B cell (primary cell): ENCODE measurements at regions not wholly inside any gene's neighbourhood (a gene's known extent, or its start where the extent isn't known, plus 50 kb on each side); places are given as distances from the start of the nearest gene placed in this dataset.

Source experiments
- ATAC-seq: fragments of 200-7000 bp; cut with Tn5 transposase; one replicate; pipeline ENCODE4 v1.10.0; 2021; ENCODE audit warnings: low read depth, mild to moderate bottlenecking, moderate number of reproducible peaks, moderate library complexity
- CTCF ChIA-PET: fragments of 350-600 bp; sonication (Branson Sonifier 250); formaldehyde crosslinking; loops from one replicate; lab custom pipeline; 2021; ENCODE audit warnings: antibody characterized with exemption, inconsistent platforms; lab: Charles Lee
- POLR2A ChIA-PET: fragments of 350-600 bp; sonication (Branson Sonifier 250); formaldehyde crosslinking; loops from one replicate; lab custom pipeline; 2021; ENCODE audit warnings: antibody characterized with exemption; lab: Charles Lee
- DNase-seq: peaks from one replicate; pipeline ENCODE4 v3.0.0; 2013
- H2AFZ ChIP-seq: 2 replicates; pipeline ENCODE4 v1.6.1; 2012; ENCODE audit warnings: mild to moderate bottlenecking, low read depth, low read length; ENCODE audit not compliant: insufficient read depth, poor library complexity, severe bottlenecking
- H3K27ac ChIP-seq, 2 donors: 1 replicate in 1 of 2; 2 replicates in 1 of 2; pipeline ENCODE4 v1.5.1; 2012 to 2013; ENCODE audit warnings: low read length in 2 of 2, mild to moderate bottlenecking in 2 of 2, moderate library complexity in 1 of 2
- H3K27me3 ChIP-seq, 4 experiments: fragments of 200-600 bp in 1 of 4; sonication (generic) in 1 of 4; replicated peaks in 1 of 4; 1 replicate in 2 of 4; 2 replicates in 2 of 4; pipeline versions ENCODE4 v1.6.1 to v1.7.0; 2013 to 2016; ENCODE audit warnings: low read length in 3 of 4, mild to moderate bottlenecking in 2 of 4, mixed read lengths in 1 of 4, moderate library complexity in 1 of 4; ENCODE audit not compliant: insufficient read depth in 4 of 4, control insufficient read depth in 3 of 4; ENCODE audit errors: control extremely low read depth in 1 of 4
- H3K36me3 ChIP-seq, 2 experiments: replicated peaks in 1 of 2; 1 replicate in 1 of 2; 2 replicates in 1 of 2; pipeline versions ENCODE4 v1.6.1 to v1.7.1; 2013; ENCODE audit warnings: low read length in 1 of 2; ENCODE audit not compliant: insufficient read depth in 2 of 2, control insufficient read depth in 1 of 2; ENCODE audit errors: control extremely low read depth in 1 of 2, extremely low read depth in 1 of 2
- H3K4me1 ChIP-seq, 2 donors: fragments of 200-600 bp in 1 of 2; sonication (generic) in 1 of 2; 1 replicate in 1 of 2; 2 replicates in 1 of 2; pipeline versions ENCODE4 v1.5.1 to v1.6.1; 2013 to 2017; ENCODE audit warnings: low read length in 2 of 2; ENCODE audit not compliant: control insufficient read depth in 2 of 2, insufficient read depth in 2 of 2
- H3K4me2 ChIP-seq: replicated peaks from 2 replicates; pipeline ENCODE3; 2012; ENCODE audit warnings: mild to moderate bottlenecking, low read depth, low read length; ENCODE audit not compliant: poor library complexity, severe bottlenecking
- H3K4me3 ChIP-seq, 5 experiments: fragments of 200-600 bp in 1 of 5; sonication (generic) in 1 of 5; 1 replicate in 3 of 5; 2 replicates in 2 of 5; pipeline versions ENCODE4 v1.5.1 to v1.7.0; 2011 to 2016; ENCODE audit warnings: low read length in 4 of 5, mild to moderate bottlenecking in 4 of 5, low read depth in 2 of 5, control low read depth in 1 of 5, moderate library complexity in 1 of 5; ENCODE audit not compliant: insufficient read depth in 1 of 5; ENCODE audit errors: control extremely low read depth in 1 of 5, extremely low read depth in 1 of 5
- H3K79me2 ChIP-seq: fragments of 200-600 bp; sonication (generic); one replicate; pipeline ENCODE4 v1.6.0; 2016; ENCODE audit warnings: low read length; ENCODE audit not compliant: control insufficient read depth, insufficient read depth
- H3K9ac ChIP-seq: fragments of 200-600 bp; sonication (generic); 2 replicates; pipeline ENCODE4 v1.6.1; 2017; ENCODE audit warnings: mild to moderate bottlenecking, low read length, moderate library complexity
- H3K9me3 ChIP-seq, 3 donors: one replicate each; pipeline versions ENCODE4 v1.6.1 to v1.7.1; 2013; ENCODE audit warnings: low read length in 2 of 3; ENCODE audit not compliant: control insufficient read depth in 2 of 3, insufficient read depth in 1 of 3; ENCODE audit errors: control extremely low read depth in 1 of 3
- H4K20me1 ChIP-seq: 2 replicates; pipeline ENCODE4 v1.6.0; 2012; ENCODE audit warnings: mild to moderate bottlenecking, low read length; ENCODE audit not compliant: insufficient read depth, control insufficient read depth, poor library complexity, severe bottlenecking
- H3K27ac Mint-ChIP-seq: one replicate; pipeline ENCODE4 v1.8.0; 2021; ENCODE audit warnings: mixed read lengths
- H3K27me3 Mint-ChIP-seq: one replicate; pipeline ENCODE4 v1.8.0; 2021; ENCODE audit warnings: mixed read lengths
- H3K4me1 Mint-ChIP-seq: one replicate; pipeline ENCODE4 v1.8.0; 2021; ENCODE audit warnings: mixed read lengths
- H3K4me3 Mint-ChIP-seq: one replicate; pipeline ENCODE4 v1.8.0; 2021; ENCODE audit warnings: mixed read lengths
- H3K9me3 Mint-ChIP-seq: one replicate; pipeline ENCODE4 v1.8.0; 2022; ENCODE audit warnings: mixed read lengths; ENCODE audit not compliant: insufficient read depth
- EZH2 ChIP-seq: IDR thresholded peaks from 2 replicates; pipeline ENCODE4 v1.6.1; 2012; ENCODE audit warnings: borderline replicate concordance, low read depth, mild to moderate bottlenecking, moderate library complexity, low read length; ENCODE audit not compliant: insufficient read depth, poor library complexity, severe bottlenecking
- WGBS: methylation state at CpG from one replicate; pipeline ENCODE4 v1.1.5; 2013; ENCODE audit warnings: missing lambda C conversion rate; ENCODE audit not compliant: insufficient coverage; 5-methylcytosine and 5-hydroxymethylcytosine counted together
- intact Hi-C: fragments of 100-400 bp; cut with micrococcal nuclease; formaldehyde crosslinking; loops from one replicate; pipeline ENCODE4 v1.10.0; 2022
- TF ChIP-seq, protein P1 (sequence below): fragments of 200-600 bp; IDR thresholded peaks from one replicate; pipeline ENCODE4 v1.8.0; 2022; ENCODE audit warnings: antibody characterized with exemption, mild to moderate bottlenecking

GRCh38 chr7:109402107-109402506, 832.4 kb downstream of the DNAJB9 start:
- H3K27ac Mint-ChIP-seq: no peak overlapping the region
- no peaks in the 10 kb centered on the region for H3K36me3 ChIP-seq
- H3K9me3 Mint-ChIP-seq: peaks cover 2% of the 10 kb centered on the region
- H2AFZ ChIP-seq: no peak overlapping the region
- H3K27me3 Mint-ChIP-seq: no peaks in the 10 kb centered on the region
- no peak overlapping the region for H3K4me2 ChIP-seq
- no peak overlapping the region for H3K4me3 ChIP-seq
- H3K4me1 Mint-ChIP-seq: no peaks in the 10 kb centered on the region
- H3K4me3 Mint-ChIP-seq: no peak overlapping the region
- no peaks in the 10 kb centered on the region for H4K20me1 ChIP-seq
- H3K9me3 ChIP-seq: no peaks in the 10 kb centered on the region
- H3K27ac ChIP-seq: no peak overlapping the region
- WGBS: no CpG with 5 or more reads among the region's 1 CpG
- intact Hi-C loops: no loop called here
- no peak overlapping the region for H3K9ac ChIP-seq
- no peaks in the 10 kb centered on the region for H3K27me3 ChIP-seq
- CTCF ChIA-PET: no interaction called here
- ATAC-seq (no peak), DNase-seq (no peak)
- no peaks in the 10 kb centered on the region for H3K4me1 ChIP-seq
- TF ChIP-seq, protein P1, sequence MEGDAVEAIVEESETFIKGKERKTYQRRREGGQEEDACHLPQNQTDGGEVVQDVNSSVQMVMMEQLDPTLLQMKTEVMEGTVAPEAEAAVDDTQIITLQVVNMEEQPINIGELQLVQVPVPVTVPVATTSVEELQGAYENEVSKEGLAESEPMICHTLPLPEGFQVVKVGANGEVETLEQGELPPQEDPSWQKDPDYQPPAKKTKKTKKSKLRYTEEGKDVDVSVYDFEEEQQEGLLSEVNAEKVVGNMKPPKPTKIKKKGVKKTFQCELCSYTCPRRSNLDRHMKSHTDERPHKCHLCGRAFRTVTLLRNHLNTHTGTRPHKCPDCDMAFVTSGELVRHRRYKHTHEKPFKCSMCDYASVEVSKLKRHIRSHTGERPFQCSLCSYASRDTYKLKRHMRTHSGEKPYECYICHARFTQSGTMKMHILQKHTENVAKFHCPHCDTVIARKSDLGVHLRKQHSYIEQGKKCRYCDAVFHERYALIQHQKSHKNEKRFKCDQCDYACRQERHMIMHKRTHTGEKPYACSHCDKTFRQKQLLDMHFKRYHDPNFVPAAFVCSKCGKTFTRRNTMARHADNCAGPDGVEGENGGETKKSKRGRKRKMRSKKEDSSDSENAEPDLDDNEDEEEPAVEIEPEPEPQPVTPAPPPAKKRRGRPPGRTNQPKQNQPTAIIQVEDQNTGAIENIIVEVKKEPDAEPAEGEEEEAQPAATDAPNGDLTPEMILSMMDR: no peak
- no peak for TF ChIP-seq EZH2
- H3K79me2 ChIP-seq: no peaks in the 10 kb centered on the region
- POLR2A ChIA-PET: no interaction called here

GRCh38 chr7:109407756-109408155, 838.1 kb downstream of the DNAJB9 start:
- Histone ChIP-seq H3K4me3 (no peak overlapping the region), H3K27me3 (no peaks in the 10 kb centered on the region), H2AFZ (no peak overlapping the region), H3K36me3 (no peaks in the 10 kb centered on the region), H3K79me2 (no peaks in the 10 kb centered on the region), H4K20me1 (no peaks in the 10 kb centered on the region), H3K27ac (no peak overlapping the region), H3K9me3 (no peaks in the 10 kb centered on the region), H3K9ac (no peak overlapping the region), H3K4me1 (no peaks in the 10 kb centered on the region), H3K4me2 (no peak overlapping the region)
- Mint-ChIP-seq H3K27ac (no peak overlapping the region), H3K4me1 (no peaks in the 10 kb centered on the region), H3K27me3 (no peaks in the 10 kb centered on the region), H3K4me3 (no peak overlapping the region), H3K9me3 (peaks cover 7% of the 10 kb centered on the region)
- POLR2A ChIA-PET: no interaction called here
- CTCF ChIA-PET: no interaction called here
- WGBS: 93% methylated on average over 2 of the region's 3 CpGs
- no peak for TF ChIP-seq EZH2
- TF ChIP-seq, protein P1: no peak
- DNase-seq: no peak
- no peak for ATAC-seq
- intact Hi-C loops: no loop called here
